Osteocyte (in vitro differentiated cells): ENCODE measurements at regions not wholly inside any gene's neighbourhood (a gene's known extent, or its start where the extent isn't known, plus 50 kb on each side); places are given as distances from the start of the nearest gene placed in this dataset.

Experiments used
- DNase-seq: peaks from one replicate; pipeline ENCODE4 v3.0.0; 2021; ENCODE audit warnings: mixed read lengths; ENCODE audit not compliant: unreplicated experiment; ENCODE audit errors: extremely low spot score
- H3K27ac Mint-ChIP-seq: one replicate; pipeline ENCODE4 v1.8.0; 2021; ENCODE audit warnings: mild to moderate bottlenecking, mixed read lengths; ENCODE audit not compliant: unreplicated experiment
- H3K27me3 Mint-ChIP-seq: one replicate; pipeline ENCODE4 v1.8.0; 2021; ENCODE audit warnings: mixed read lengths; ENCODE audit not compliant: unreplicated experiment
- H3K36me3 Mint-ChIP-seq: one replicate; pipeline ENCODE4 v1.8.0; 2021; ENCODE audit warnings: mixed read lengths; ENCODE audit not compliant: unreplicated experiment
- H3K4me1 Mint-ChIP-seq: one replicate; pipeline ENCODE4 v1.8.0; 2021; ENCODE audit warnings: mixed read lengths; ENCODE audit not compliant: unreplicated experiment
- H3K4me3 Mint-ChIP-seq: one replicate; pipeline ENCODE4 v1.8.0; 2021; ENCODE audit warnings: mild to moderate bottlenecking, moderate library complexity, mixed read lengths; ENCODE audit not compliant: unreplicated experiment
- H3K9me3 Mint-ChIP-seq: one replicate; pipeline ENCODE4 v1.8.0; 2021; ENCODE audit warnings: mixed read lengths; ENCODE audit not compliant: unreplicated experiment
- TF ChIP-seq, protein P1 (sequence below): fragments of 200-600 bp; sonication (generic); IDR thresholded peaks from 2 replicates; pipeline ENCODE4 v1.5.0; 2021; ENCODE audit warnings: antibody characterized with exemption, mild to moderate bottlenecking, moderate library complexity

DNA sequence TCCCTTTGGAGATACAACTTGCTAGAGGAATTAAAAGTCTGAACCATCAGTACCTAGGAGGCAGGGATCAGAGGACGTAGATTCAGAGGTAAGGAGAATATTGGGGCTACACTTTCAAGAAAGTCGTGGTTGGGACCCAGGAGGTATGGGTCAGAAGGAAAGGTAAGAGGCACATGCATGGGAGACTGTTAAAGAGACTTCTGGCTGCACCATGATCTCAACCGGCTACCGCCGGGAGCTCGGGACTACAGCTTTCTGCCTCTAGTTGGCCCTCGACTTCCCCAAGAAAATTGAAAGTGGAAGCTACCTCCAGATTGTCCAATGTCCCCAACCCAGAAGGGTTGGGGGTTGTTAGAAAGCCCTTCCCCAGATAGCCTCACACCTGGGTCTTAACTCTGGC, 355.7 kb upstream of the TMPRSS15 start:
- TF ChIP-seq, protein P1, sequence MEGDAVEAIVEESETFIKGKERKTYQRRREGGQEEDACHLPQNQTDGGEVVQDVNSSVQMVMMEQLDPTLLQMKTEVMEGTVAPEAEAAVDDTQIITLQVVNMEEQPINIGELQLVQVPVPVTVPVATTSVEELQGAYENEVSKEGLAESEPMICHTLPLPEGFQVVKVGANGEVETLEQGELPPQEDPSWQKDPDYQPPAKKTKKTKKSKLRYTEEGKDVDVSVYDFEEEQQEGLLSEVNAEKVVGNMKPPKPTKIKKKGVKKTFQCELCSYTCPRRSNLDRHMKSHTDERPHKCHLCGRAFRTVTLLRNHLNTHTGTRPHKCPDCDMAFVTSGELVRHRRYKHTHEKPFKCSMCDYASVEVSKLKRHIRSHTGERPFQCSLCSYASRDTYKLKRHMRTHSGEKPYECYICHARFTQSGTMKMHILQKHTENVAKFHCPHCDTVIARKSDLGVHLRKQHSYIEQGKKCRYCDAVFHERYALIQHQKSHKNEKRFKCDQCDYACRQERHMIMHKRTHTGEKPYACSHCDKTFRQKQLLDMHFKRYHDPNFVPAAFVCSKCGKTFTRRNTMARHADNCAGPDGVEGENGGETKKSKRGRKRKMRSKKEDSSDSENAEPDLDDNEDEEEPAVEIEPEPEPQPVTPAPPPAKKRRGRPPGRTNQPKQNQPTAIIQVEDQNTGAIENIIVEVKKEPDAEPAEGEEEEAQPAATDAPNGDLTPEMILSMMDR, result no peak
- no peaks in the 10 kb centered on the region for H3K36me3 Mint-ChIP-seq
- peaks cover 5% of the 10 kb centered on the region for H3K4me1 Mint-ChIP-seq
- no peak overlapping the region for H3K27ac Mint-ChIP-seq
- H3K27me3 Mint-ChIP-seq, result no peaks in the 10 kb centered on the region
- H3K4me3 Mint-ChIP-seq, result no peak overlapping the region
- DNase-seq, result no peak
- no peaks in the 10 kb centered on the region for H3K9me3 Mint-ChIP-seq

DNA sequence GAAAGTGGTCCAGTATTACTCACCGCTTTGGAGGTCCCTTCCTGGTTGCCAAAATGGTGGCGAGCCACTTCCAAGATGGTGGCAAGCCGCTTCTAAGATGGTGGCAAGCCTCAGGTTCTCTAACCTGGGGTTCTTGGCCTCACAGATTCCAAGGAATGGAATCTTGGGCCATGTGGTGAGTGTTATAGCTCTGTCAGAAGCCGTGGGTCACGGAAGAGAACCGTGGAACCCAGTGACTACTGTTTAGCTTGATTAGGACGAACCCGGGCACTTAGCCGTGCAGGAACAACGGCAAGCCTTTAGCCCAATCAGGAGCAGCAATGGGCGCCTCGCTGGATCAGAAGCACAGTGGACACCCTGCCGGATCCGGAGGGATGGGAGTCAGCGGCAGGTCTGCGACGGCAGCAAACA, 356.2 kb upstream of the TMPRSS15 start:
- Mint-ChIP-seq H3K27me3 (no peaks in the 10 kb centered on the region), H3K36me3 (no peaks in the 10 kb centered on the region), H3K27ac (no peak overlapping the region), H3K4me1 (peaks cover 5% of the 10 kb centered on the region), H3K4me3 (no peak overlapping the region), H3K9me3 (no peaks in the 10 kb centered on the region)
- TF ChIP-seq, protein P1, result no peak
- DNase-seq, result no peak

DNA sequence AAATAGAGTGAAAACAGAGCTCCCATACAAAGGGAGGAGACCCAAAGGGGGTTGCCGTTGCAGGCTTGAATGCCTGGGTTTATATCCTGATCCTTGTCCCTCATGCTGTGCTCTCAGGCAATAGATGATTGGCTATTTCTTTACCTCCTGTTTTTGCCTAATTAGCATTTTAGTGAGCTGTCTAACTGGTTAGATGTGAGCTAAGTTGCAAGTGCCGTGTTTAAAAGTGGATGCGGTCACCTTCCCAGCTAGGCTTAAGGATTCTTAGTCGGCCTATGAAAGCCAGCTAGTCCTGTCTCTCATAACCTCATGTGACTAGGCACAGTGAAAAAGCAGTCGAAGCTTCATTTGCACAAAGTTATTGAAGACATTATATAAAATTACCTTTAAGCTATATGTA, 356.7 kb upstream of the TMPRSS15 start:
- Mint-ChIP-seq H3K9me3 (no peaks in the 10 kb centered on the region), H3K4me1 (peaks cover 5% of the 10 kb centered on the region), H3K36me3 (no peaks in the 10 kb centered on the region), H3K27me3 (no peaks in the 10 kb centered on the region), H3K4me3 (no peak overlapping the region), H3K27ac (no peak overlapping the region)
- TF ChIP-seq, protein P1, result no peak
- DNase-seq, result no peak

DNA sequence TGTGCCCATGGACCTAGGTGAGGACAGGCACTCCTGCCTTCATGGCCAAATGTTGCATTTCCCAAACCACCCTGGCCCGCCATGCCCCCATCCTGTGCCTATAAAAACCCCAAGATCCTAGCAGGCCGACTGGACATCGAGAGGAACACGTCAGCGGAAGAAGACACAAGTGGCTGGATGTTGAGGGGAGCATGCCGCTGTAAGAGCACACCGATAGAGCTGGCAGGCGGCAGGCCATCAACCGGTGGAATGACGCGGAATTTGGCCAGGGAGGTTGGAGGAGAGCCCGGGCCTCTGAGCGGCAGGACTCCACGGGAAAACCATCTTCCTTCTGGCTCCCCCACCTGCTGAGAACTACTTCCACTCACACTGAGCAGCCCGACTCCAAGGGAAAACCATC, 361.1 kb upstream of the TMPRSS15 start:
- Mint-ChIP-seq H3K4me3 (no peak overlapping the region), H3K27ac (no peak overlapping the region), H3K36me3 (no peaks in the 10 kb centered on the region), H3K9me3 (peaks cover 5% of the 10 kb centered on the region), H3K27me3 (no peaks in the 10 kb centered on the region), H3K4me1 (no peaks in the 10 kb centered on the region)
- DNase-seq, result no peak
- TF ChIP-seq, protein P1, result no peak

DNA sequence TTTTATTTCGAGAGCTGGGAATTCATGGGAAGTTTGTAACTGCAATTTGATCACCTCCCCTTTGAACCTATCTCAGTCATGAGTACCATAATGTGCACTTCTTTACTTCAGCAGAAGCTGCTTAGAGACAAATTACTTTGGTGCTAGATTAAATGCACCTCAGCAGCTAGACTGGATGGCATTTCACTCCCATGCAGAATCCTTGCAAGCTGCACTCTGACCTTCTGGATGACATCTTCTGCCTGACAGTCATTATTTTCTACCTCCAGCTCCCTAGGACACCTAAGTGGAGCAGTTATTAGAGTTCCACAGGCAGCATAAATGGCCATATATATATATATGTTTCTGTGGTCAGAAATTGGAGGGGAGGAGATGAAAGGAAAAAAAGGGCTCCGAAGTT, 366.0 kb upstream of the TMPRSS15 start:
- H3K4me1 Mint-ChIP-seq, result peaks cover 5% of the 10 kb centered on the region
- H3K27ac Mint-ChIP-seq, result no peak overlapping the region
- peaks cover 5% of the 10 kb centered on the region for H3K9me3 Mint-ChIP-seq
- no peak overlapping the region for H3K4me3 Mint-ChIP-seq
- TF ChIP-seq, protein P1, result no peak
- peaks cover 2% of the 10 kb centered on the region for H3K27me3 Mint-ChIP-seq
- no peak for DNase-seq
- H3K36me3 Mint-ChIP-seq, result no peaks in the 10 kb centered on the region
